Duodenal mucosa (tissue), 2 donors: ENCODE measurements at regions not wholly inside any gene's neighbourhood (a gene's known extent, or its start where the extent isn't known, plus 50 kb on each side); places are given as distances from the start of the nearest gene placed in this dataset.
A peak's percentile ranks its signal among the peaks of the same experiment; 100 is the strongest.

Experiments used
- H3K27ac ChIP-seq: one replicate; pipeline ENCODE4 v1.7.0; 2013; ENCODE audit warnings: low read depth, low read length
- H3K27me3 ChIP-seq, 2 donors: one replicate each; pipeline ENCODE4 v1.7.0; 2013; ENCODE audit warnings: low read length in 2 of 2, control low read depth in 1 of 2; ENCODE audit not compliant: insufficient read depth in 2 of 2, control insufficient read depth in 1 of 2
- H3K36me3 ChIP-seq, 2 donors: one replicate each; pipeline ENCODE4 v1.7.0; 2013; ENCODE audit warnings: low read length in 2 of 2, control low read depth in 1 of 2; ENCODE audit not compliant: insufficient read depth in 2 of 2, control insufficient read depth in 1 of 2
- H3K4me1 ChIP-seq, 2 donors: one replicate each; pipeline ENCODE4 v1.7.0; 2013; ENCODE audit warnings: low read length in 2 of 2, control low read depth in 1 of 2; ENCODE audit not compliant: insufficient read depth in 2 of 2, control insufficient read depth in 1 of 2
- H3K4me3 ChIP-seq, 2 donors: one replicate each; pipeline ENCODE4 v1.7.0; 2013; ENCODE audit warnings: low read length in 2 of 2, low read depth in 1 of 2
- H3K9ac ChIP-seq, 2 donors: one replicate each; pipeline ENCODE4 v1.7.0; 2013; ENCODE audit warnings: low read length in 2 of 2, low read depth in 1 of 2
- H3K9me3 ChIP-seq, 2 donors: one replicate each; pipeline ENCODE4 v1.7.0; 2013; ENCODE audit warnings: low read length in 2 of 2, control low read depth in 1 of 2; ENCODE audit not compliant: control insufficient read depth in 1 of 2

DNA sequence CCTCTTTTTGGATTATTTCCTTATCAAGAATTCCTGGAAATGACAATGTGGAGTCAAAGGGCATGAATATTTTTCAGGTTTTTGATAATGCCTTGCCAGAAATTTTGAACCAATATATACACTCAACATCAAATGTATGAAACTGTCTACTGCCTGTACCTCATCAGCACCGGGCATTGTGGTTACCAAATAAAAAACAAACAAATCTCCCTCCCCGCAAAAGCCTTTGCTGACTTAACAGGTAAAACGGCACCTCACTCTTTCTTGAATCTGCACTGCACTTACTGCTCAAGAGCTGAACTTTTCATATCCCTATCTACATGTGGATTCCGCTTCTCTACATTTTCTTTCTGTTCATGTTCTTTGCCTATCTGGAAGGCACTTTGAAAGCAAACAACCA is 134.5 kb upstream of the PRICKLE2 start:
- H3K27ac ChIP-seq, result no peak overlapping the region
- no peaks in the 10 kb centered on the region for H3K36me3 ChIP-seq
- no peaks in the 10 kb centered on the region for H3K9me3 ChIP-seq
- H3K4me3 ChIP-seq, result no peak overlapping the region
- no peaks in the 10 kb centered on the region for H3K27me3 ChIP-seq
- peaks cover 0 to 7% of the 10 kb centered on the region in 2 donors for H3K4me1 ChIP-seq
- H3K9ac ChIP-seq, result no peak overlapping the region

DNA sequence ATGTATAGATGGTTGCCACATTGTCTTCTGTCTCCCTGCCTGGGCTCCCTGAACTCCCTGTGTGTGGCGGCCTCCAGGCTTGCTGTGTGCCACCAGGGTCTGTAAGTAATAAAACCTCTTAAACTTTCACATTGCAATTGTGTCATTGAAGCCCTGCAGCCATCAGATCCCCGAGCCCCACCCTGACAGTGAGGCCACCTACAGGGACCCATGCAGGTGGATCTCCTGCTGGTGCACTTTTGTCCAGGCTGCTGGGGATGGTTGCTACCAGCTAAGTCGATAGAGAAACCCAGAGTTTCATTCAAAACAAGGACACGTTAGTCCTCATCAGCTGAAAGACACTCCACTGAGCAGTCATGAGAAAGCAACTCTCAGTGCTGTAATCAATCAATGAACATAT is 133.6 kb upstream of the PRICKLE2 start:
- Histone ChIP-seq H3K9ac (no peak overlapping the region), H3K36me3 (no peaks in the 10 kb centered on the region), H3K27ac (no peak overlapping the region)

DNA sequence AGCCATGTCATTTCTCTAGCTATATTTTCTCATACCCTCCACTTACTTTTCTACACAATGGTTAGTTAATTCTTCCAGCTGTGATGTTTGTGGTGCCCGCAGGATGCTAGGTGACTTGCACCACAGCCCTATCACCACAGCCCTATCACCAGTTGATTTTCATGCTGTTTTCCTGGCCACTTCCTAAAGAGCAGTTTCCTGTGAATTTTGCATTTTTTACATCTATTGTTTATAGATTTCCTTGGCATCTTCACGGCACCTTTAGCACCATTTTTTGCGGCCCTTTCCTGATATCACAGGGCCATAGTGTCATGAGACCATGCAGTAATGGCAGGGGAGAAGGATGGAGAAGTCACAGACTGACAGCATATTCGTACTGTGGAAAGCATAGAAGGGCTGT is 132.9 kb upstream of the PRICKLE2 start:
- Histone ChIP-seq H3K9me3 (no peaks in the 10 kb centered on the region), H3K9ac (no peak overlapping the region), H3K27ac (no peak overlapping the region), H3K4me3 (no peak overlapping the region), H3K4me1 (peaks cover 0 to 7% of the 10 kb centered on the region in 2 donors), H3K36me3 (no peaks in the 10 kb centered on the region), H3K27me3 (no peaks in the 10 kb centered on the region)

More for the DNA sequence above, 133.6 kb upstream of the PRICKLE2 start:
- Histone ChIP-seq H3K4me1 (peaks cover 0 to 7% of the 10 kb centered on the region in 2 donors), H3K9me3 (no peaks in the 10 kb centered on the region), H3K4me3 (no peak overlapping the region), H3K27me3 (no peaks in the 10 kb centered on the region)

DNA sequence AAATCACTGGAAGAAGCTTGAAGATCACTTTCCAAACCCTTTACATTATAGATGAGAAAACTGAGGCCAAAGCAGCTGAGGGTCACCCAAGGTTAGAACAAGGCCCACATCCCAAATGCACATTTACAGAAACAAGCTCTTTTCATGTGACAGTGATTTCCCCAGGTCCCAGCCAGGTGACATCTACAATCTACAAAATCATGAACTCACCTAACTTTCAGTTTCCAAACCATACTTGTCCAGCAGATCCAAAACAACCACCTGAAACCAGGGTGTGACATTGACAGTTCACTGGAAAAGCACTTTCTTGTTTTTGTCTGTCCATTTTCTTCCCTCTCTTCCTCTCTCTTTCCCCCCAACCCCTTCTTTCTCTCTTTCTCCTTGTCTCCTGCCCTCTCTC is 132.2 kb upstream of the PRICKLE2 start:
- Histone ChIP-seq H3K4me1 (peaks cover 0 to 7% of the 10 kb centered on the region in 2 donors), H3K36me3 (no peaks in the 10 kb centered on the region), H3K9me3 (no peaks in the 10 kb centered on the region), H3K27ac (no peak overlapping the region), H3K4me3 (no peak overlapping the region), H3K27me3 (no peaks in the 10 kb centered on the region), H3K9ac (no peak overlapping the region)

DNA sequence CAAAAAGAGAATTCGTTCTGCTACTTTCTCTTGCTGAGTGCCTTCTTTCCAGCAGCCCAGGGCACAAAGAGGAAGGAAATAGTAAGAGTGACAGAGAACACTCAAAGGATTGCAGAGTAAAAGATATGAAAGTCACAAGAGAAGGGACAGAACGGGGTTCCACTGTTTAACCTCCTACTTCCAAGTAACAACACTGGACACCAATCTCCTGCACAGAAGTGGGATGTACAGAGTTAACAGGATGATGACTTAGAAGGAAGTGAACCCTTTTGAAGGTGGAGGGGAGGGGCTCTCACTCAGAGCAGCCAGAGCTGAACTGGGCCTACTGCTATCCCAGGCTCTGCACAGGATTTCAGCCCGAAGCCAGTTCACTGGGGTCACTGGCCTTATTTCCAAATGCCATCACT is 130.1 kb upstream of the PRICKLE2 start:
- Histone ChIP-seq H3K9me3 (no peaks in the 10 kb centered on the region), H3K27ac (no peak overlapping the region), H3K9ac (no peak overlapping the region), H3K4me1 (peaks cover 0 to 7% of the 10 kb centered on the region in 2 donors), H3K36me3 (no peaks in the 10 kb centered on the region), H3K27me3 (no peaks in the 10 kb centered on the region), H3K4me3 (no peak overlapping the region)

DNA sequence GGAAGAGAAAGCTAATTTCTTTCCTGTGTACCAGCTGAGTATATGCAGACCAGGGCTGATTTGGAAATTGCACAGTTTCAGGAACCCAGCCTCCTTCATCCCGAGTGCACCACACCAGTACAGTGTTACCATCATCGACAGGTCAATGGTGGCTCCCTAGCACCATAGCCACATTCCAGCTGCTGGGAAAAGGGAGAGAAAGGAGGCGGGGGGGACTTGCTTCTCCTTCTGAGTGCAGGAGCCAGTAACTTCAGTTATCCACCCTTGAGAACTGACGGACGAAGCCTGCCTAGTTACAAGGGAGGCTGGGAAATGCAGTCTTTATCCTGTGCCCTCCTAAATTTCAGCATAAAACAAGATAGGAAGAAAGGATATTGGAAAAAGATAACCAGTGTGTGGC is 129.7 kb upstream of the PRICKLE2 start:
- H3K4me1 ChIP-seq, result peaks cover 0 to 7% of the 10 kb centered on the region in 2 donors
- no peak overlapping the region for H3K27ac ChIP-seq
- no peak overlapping the region for H3K4me3 ChIP-seq
- no peaks in the 10 kb centered on the region for H3K27me3 ChIP-seq
- no peaks in the 10 kb centered on the region for H3K9me3 ChIP-seq
- H3K36me3 ChIP-seq, result no peaks in the 10 kb centered on the region
- no peak overlapping the region for H3K9ac ChIP-seq

DNA sequence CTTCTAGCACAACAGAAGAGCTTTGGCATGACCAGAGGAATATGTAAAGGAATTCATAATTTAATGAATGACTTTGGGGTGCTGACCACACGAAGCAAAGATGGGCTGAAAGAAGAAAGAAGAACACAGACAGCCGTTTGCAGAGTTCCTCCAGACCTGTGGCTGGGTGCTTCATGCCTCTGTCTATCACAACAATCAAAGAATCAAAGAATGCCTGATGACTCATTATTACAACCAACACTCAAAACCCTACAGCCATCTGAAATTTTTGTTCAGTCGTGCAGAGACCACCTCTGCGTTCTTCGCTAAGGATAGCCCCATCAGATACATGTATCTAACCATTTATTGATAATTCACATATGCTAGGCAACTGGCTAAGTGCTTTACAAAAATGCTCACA is 129.0 kb upstream of the PRICKLE2 start:
- Histone ChIP-seq H3K27ac (no peak overlapping the region), H3K36me3 (no peaks in the 10 kb centered on the region), H3K4me1 (peaks cover 0 to 7% of the 10 kb centered on the region in 2 donors)

DNA sequence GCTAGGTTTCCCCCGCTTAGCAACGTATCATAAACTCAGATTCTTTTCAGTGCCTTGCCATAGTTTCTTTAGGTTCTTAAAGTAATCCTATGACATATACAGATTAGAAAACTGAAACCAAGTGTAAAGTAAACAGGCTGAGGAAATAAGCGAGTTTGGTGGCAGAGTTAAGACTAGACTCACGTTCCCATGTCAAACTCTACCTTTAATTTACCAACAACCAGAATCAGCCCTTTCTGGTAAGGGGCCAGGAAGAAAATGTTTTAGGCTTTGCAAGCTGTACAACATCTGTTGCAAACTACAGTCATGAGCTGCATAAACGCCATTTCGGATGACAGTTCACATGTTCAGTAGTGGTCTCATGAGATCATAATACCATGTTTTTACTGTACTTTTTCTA is 128.0 kb upstream of the PRICKLE2 start:
- Histone ChIP-seq H3K4me3 (no peak overlapping the region), H3K36me3 (no peaks in the 10 kb centered on the region), H3K9me3 (no peaks in the 10 kb centered on the region), H3K27ac (peak overlapping the region; percentile 18), H3K27me3 (no peaks in the 10 kb centered on the region), H3K9ac (no peak overlapping the region), H3K4me1 (peaks cover 0 to 7% of the 10 kb centered on the region in 2 donors)

More for the DNA sequence above, 129.0 kb upstream of the PRICKLE2 start:
- H3K9me3 ChIP-seq, result no peaks in the 10 kb centered on the region
- H3K9ac ChIP-seq, result no peak overlapping the region
- no peak overlapping the region for H3K4me3 ChIP-seq
- H3K27me3 ChIP-seq, result no peaks in the 10 kb centered on the region

DNA sequence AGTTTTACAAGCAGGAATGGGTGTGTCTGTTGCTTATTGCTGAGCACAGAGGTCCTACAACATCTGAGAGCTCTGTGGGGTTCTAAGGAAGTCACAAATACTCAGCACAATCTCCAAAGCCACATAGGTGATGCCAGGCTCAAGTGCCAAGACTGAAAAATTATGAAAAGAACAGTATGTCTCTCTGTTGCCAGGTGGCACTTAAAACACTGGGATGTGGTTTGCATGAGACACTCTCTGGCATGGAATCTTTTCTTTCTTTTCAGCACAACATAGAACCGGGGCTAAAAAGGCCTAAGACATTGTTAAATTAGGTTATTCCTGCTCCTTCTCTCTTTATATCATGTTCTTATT is 127.3 kb upstream of the PRICKLE2 start:
- no peaks in the 10 kb centered on the region for H3K36me3 ChIP-seq
- H3K9ac ChIP-seq, result no peak overlapping the region
- H3K27ac ChIP-seq, result no peak overlapping the region
- no peaks in the 10 kb centered on the region for H3K9me3 ChIP-seq
- peaks cover 0 to 7% of the 10 kb centered on the region in 2 donors for H3K4me1 ChIP-seq
- no peak overlapping the region for H3K4me3 ChIP-seq
- no peaks in the 10 kb centered on the region for H3K27me3 ChIP-seq

DNA sequence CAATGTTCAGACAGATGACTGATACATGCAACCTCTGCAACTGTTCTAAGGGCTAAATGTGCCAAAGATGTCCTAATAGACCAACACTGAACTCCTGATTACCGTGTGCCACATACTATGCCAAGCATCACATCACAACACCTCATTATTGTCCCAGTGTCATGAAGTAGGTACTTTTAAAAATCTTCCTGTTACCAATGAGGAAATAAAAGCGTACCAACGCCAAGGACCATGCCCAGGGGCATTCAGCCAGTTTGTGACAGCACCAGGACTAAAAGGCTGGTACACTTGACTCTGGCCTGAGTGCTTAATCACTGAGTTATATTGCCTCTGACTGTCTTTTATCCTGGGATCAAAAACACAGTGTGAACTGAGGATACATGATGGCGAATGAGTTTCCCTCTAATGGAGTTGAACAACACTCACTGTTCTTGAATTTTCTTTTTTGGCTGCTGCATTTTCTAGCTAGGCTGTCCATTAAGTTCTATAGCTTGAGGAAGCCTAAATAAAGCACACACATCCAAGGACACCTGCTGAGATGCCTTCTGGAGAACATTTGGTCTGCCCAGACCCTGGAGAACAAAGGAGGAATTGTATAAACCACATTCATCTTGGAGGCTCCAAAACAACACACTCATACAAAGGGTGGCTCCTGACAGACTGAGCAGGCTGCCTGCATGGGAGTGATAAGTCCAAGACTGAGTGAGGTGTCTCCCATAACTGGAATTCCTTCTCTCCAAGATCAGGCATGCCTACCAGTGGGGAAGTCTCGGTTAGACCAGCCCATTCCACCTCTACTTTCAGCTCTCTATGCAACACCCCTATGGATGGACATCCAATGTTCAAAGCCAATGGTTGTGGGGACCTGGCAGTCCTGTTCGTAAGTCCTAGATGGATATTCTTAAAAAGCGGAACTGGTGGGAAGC is 126.7 kb upstream of the PRICKLE2 start:
- no peaks in the 10 kb centered on the region for H3K27me3 ChIP-seq
- H3K9ac ChIP-seq, result no peak overlapping the region
- H3K4me1 ChIP-seq, result peaks cover 0 to 7% of the 10 kb centered on the region in 2 donors
- no peaks in the 10 kb centered on the region for H3K9me3 ChIP-seq
- H3K27ac ChIP-seq, result no peak overlapping the region
- H3K36me3 ChIP-seq, result no peaks in the 10 kb centered on the region
- no peak overlapping the region for H3K4me3 ChIP-seq
